Hepatocyte (in vitro differentiated cells): ENCODE measurements at regions not wholly inside any gene's neighbourhood (a gene's known extent, or its start where the extent isn't known, plus 50 kb on each side); places are given as distances from the start of the nearest gene placed in this dataset.

Experiments used
- DNase-seq: peaks from one replicate; pipeline ENCODE4 v3.0.0-alpha.2; 2016; ENCODE audit warnings: low spot score
- H2AFZ ChIP-seq: fragments of 200-600 bp; sonication (generic); 2 replicates; pipeline ENCODE4 v1.6.0; 2016; ENCODE audit warnings: antibody characterized with exemption, mild to moderate bottlenecking
- H3K27ac ChIP-seq: fragments of 200-600 bp; sonication (generic); 2 replicates; pipeline ENCODE4 v1.5.1; 2016; ENCODE audit warnings: mild to moderate bottlenecking
- H3K27me3 ChIP-seq: fragments of 200-600 bp; sonication (generic); 2 replicates; pipeline ENCODE4 v1.6.1; 2016
- H3K36me3 ChIP-seq: fragments of 200-600 bp; sonication (generic); replicated peaks from 2 replicates; pipeline ENCODE4 v1.5.1; 2016; ENCODE audit warnings: low read depth; ENCODE audit not compliant: insufficient read depth
- H3K4me1 ChIP-seq: fragments of 200-600 bp; sonication (generic); 2 replicates; pipeline ENCODE4 v1.5.1; 2016; ENCODE audit warnings: mild to moderate bottlenecking, moderate library complexity; ENCODE audit not compliant: insufficient read depth
- H3K4me2 ChIP-seq: fragments of 200-600 bp; sonication (generic); 2 replicates; pipeline ENCODE4 v1.6.0; 2016
- H3K4me3 ChIP-seq: fragments of 200-600 bp; sonication (generic); 2 replicates; pipeline ENCODE4 v1.5.1; 2016; ENCODE audit warnings: mild to moderate bottlenecking
- H3K79me2 ChIP-seq: fragments of 200-600 bp; sonication (generic); 2 replicates; pipeline ENCODE4 v1.6.0; 2017; ENCODE audit warnings: mild to moderate bottlenecking
- H3K9me2 ChIP-seq: fragments of 200-600 bp; sonication (generic); replicated peaks from 2 replicates; pipeline ENCODE4 v1.6.0; 2017; ENCODE audit warnings: mild to moderate bottlenecking; ENCODE audit not compliant: insufficient read depth
- H3K9me3 ChIP-seq: fragments of 200-600 bp; sonication (generic); 2 replicates; pipeline ENCODE4 v1.5.1; 2016; ENCODE audit warnings: low read depth, mild to moderate bottlenecking
- H4K20me1 ChIP-seq: fragments of 200-600 bp; sonication (generic); 2 replicates; pipeline ENCODE4 v1.6.0; 2016; ENCODE audit warnings: mild to moderate bottlenecking; ENCODE audit not compliant: insufficient read depth, poor library complexity, severe bottlenecking
- EZH2 ChIP-seq: fragments of 200-600 bp; sonication (generic); IDR thresholded peaks from 2 replicates; pipeline ENCODE4 v1.6.1; 2016; ENCODE audit warnings: antibody characterized with exemption, mild to moderate bottlenecking, borderline replicate concordance
- EZH2phosphoT487 ChIP-seq: fragments of 200-600 bp; sonication (generic); IDR thresholded peaks from one replicate; pipeline ENCODE4 v1.6.1; 2018; ENCODE audit warnings: antibody characterized with exemption, mild to moderate bottlenecking, low read depth, moderate library complexity; ENCODE audit not compliant: unreplicated experiment, severe bottlenecking
- WGBS: methylation state at CpG from one replicate; pipeline ENCODE4 v1.1.6; 2016; ENCODE audit warnings: low lambda C conversion rate; ENCODE audit errors: missing lambda C conversion rate; 5-methylcytosine and 5-hydroxymethylcytosine counted together
- TF ChIP-seq, protein P1 (sequence below): fragments of 200-600 bp; sonication (generic); IDR thresholded peaks from 2 replicates; pipeline ENCODE4 v1.5.1; 2016; ENCODE audit warnings: antibody characterized with exemption, mild to moderate bottlenecking; ENCODE audit not compliant: poor library complexity

DNA sequence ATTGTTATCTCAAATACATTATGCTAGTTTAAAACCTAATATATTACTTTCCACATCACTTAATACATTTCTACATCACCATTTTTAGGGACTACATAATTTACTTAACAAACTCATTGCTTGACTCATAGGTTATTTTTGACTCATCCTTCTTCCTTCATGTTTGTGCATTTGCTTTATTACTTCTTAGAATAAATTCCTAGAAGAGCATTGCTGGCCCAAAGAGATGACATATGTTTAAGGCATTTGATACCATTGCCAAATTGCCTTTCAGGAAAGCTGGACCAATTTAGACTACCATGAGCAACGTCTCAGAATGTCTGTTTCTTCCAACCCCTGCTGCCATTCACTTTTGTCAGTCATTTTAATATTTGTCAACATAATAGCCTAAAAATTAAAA lies 905.8 kb downstream of the IGSF11 start:
- Histone ChIP-seq H3K27ac (no peak overlapping the region), H3K4me1 (no peaks in the 10 kb centered on the region), H3K36me3 (no peaks in the 10 kb centered on the region), H3K4me2 (no peak overlapping the region), H3K9me3 (no peaks in the 10 kb centered on the region), H3K27me3 (no peaks in the 10 kb centered on the region), H4K20me1 (no peaks in the 10 kb centered on the region), H3K9me2 (no peaks in the 10 kb centered on the region), H3K79me2 (no peaks in the 10 kb centered on the region), H2AFZ (no peak overlapping the region), H3K4me3 (no peak overlapping the region)
- WGBS = 59% methylated on average over 1 of the region's 1 CpG
- no peak for DNase-seq
- TF ChIP-seq EZH2phosphoT487 = no peak
- TF ChIP-seq, protein P1, sequence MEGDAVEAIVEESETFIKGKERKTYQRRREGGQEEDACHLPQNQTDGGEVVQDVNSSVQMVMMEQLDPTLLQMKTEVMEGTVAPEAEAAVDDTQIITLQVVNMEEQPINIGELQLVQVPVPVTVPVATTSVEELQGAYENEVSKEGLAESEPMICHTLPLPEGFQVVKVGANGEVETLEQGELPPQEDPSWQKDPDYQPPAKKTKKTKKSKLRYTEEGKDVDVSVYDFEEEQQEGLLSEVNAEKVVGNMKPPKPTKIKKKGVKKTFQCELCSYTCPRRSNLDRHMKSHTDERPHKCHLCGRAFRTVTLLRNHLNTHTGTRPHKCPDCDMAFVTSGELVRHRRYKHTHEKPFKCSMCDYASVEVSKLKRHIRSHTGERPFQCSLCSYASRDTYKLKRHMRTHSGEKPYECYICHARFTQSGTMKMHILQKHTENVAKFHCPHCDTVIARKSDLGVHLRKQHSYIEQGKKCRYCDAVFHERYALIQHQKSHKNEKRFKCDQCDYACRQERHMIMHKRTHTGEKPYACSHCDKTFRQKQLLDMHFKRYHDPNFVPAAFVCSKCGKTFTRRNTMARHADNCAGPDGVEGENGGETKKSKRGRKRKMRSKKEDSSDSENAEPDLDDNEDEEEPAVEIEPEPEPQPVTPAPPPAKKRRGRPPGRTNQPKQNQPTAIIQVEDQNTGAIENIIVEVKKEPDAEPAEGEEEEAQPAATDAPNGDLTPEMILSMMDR = no peak
- no peak for TF ChIP-seq EZH2

DNA sequence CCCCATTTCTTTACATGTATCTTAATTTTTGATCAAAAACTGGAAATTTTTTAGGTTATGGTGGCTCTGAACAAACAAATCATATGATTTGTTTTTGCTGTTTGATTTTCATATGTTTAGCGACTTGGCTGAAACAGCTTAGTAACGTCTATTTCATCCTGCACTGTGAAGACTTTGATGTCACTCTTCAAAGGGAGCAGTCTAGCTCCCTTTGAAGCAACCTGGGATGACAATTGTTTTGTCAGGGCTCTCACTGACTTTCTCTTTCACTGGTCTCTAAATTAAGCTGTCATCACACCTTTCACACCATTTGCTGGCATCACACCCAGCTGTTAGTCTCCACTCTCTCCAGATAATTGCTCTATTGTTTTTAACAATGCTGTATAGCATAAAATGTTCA lies 896.9 kb downstream of the IGSF11 start:
- Histone ChIP-seq H3K9me2 (no peaks in the 10 kb centered on the region), H3K4me3 (no peak overlapping the region), H3K4me2 (no peak overlapping the region), H3K27ac (no peak overlapping the region), H3K79me2 (no peaks in the 10 kb centered on the region), H3K9me3 (no peaks in the 10 kb centered on the region), H3K4me1 (no peaks in the 10 kb centered on the region), H3K27me3 (no peaks in the 10 kb centered on the region), H3K36me3 (no peaks in the 10 kb centered on the region), H4K20me1 (no peaks in the 10 kb centered on the region), H2AFZ (no peak overlapping the region)
- WGBS = 71% methylated on average over 2 of the region's 2 CpGs
- no peak for DNase-seq
- TF ChIP-seq, protein P1 = no peak
- TF ChIP-seq EZH2 = no peak
- no peak for TF ChIP-seq EZH2phosphoT487

DNA sequence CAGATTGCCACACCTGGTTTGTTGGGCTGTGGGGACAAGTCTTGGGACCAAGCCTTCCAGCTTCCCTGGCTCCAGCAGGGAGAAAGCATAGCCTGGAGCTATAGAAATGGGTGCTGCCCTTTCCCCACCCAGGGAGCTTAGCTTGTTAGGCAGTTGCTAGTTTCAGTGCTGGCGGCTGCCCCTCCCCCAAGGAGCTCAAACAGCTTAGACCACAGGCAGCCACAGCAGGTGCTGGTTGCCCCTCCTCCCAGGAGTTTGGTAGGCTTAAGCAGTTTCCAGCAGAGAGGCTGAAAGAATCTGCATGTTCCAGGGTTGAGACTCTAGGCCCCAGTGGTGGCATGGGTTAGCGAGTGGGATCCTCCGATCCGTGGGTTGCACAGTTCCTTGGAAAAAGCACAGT lies 889.7 kb downstream of the IGSF11 start:
- Histone ChIP-seq H3K4me3 (no peak overlapping the region), H3K9me3 (no peaks in the 10 kb centered on the region), H3K27me3 (no peaks in the 10 kb centered on the region), H3K9me2 (no peaks in the 10 kb centered on the region), H3K27ac (no peak overlapping the region), H3K4me2 (no peak overlapping the region), H2AFZ (no peak overlapping the region), H3K36me3 (no peaks in the 10 kb centered on the region), H3K79me2 (no peaks in the 10 kb centered on the region), H3K4me1 (no peaks in the 10 kb centered on the region), H4K20me1 (no peaks in the 10 kb centered on the region)
- TF ChIP-seq, protein P1 = no peak
- no peak for TF ChIP-seq EZH2
- no peak for TF ChIP-seq EZH2phosphoT487
- 89% methylated on average over 4 of the region's 4 CpGs for WGBS
- DNase-seq = no peak
